ENCODE measurements at regions not wholly inside any gene's neighbourhood (a gene's known extent, or its start where the extent isn't known, plus 50 kb on each side); places are given as distances from the start of the nearest gene placed in this dataset.
"Not testable (repeated sequence)": the region's sequence is repeated elsewhere in the genome, so short reads cannot be mapped to it uniquely, and the experiment has no call there.

DNA sequence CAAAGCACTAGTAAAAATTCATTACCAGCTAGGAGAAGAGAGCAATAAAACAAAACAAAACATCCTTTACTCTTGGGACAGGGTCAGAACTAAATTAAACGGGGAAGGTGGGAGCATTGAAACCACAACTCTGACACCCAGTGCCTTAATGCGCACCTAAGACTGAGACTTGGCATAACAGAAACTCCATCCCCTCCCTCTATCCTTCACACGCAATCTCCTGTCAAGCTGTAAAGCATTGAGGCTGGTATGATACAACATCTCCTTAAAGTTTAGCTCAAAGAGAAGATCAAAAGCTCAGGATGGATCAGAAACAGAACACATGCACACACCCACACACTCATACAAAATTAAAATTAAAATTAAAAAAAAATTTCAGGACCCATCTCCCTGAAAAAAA lies 951.3 kb downstream of the STIM2 start:
- no peak overlapping the region for H3K4me3 ChIP-seq (ENCODE audit: low read depth, low read length)
- CTCF ChIA-PET = no interaction called here
- POLR2A ChIA-PET = no interaction called here

GRCh38 chr4:27813226-27813625 lies 952.6 kb downstream of the STIM2 start:
- H3K4me3 ChIP-seq (ENCODE audit: low read depth, low read length); POLR2A ChIA-PET; CTCF ChIA-PET; DNase-seq (ENCODE audit: low read depth, low spot score): not testable (repeated sequence)

More for the DNA sequence above, 951.3 kb downstream of the STIM2 start:
- TF ChIP-seq CTCF (IDR thresholded peaks at IDR 0.05; ENCODE audit: insufficient read depth, low read length, missing control alignments) = no peak
- no peak for DNase-seq (ENCODE audit: low read depth, low spot score)

DNA sequence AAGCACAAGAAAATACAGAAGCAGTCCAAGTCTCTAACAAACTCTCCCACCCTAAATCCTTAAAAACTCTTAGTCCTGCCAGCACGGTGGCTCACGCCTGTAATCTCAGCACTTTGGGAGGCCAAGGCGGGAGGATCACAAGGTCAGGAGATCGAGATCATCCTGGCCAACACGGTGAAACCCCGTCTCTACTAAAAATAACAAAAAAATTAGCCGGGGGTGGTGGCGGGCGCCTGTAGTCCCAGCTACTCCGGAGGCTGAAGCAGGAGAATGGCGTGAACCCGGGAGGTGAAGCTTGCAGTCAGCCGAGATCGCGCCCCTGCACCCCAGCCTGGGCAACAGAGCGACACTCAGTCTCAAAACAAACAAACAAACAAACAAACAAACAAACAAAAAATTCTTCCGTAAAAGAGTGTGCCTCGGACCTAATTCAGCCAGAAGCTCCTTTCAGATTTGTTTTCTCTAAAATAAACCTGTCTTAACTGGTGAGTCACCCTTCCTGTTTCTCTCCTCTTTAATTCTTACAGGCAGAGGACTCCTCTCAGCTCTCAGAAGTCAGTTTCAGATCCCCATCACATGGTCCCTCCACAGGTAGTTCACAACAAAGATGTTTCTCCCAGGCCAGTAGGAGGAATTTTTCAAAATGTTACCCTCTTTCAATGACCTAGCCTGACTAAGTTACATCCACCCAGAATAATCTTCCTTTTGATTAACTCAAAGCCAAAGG lies 953.2 kb downstream of the STIM2 start:
- H3K4me3 ChIP-seq (ENCODE audit: low read depth, low read length); DNase-seq (ENCODE audit: low read depth, low spot score); POLR2A ChIA-PET; CTCF ChIA-PET: not testable (repeated sequence)

DNA sequence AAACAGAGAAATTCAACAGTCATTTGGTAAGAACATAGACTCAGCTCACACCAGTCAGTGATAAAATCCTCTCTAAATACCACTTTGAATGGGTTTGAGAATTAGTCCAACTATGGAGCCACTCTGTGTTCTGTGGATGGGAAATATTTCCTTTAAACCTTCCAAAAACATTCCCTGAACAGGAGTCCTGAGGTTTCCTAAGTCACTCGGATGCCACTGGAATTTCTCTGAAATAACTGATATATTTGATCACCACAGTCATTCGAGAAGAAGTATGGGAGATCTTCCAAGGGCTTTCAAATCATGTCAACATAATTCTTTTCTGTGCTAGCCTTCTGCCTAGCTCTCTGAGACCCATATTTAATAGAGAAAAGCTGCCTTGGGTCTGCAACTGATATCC lies 958.6 kb downstream of the STIM2 start:
- ChIA-PET CTCF (no interaction called here), POLR2A (no interaction called here)
- no peak for TF ChIP-seq CTCF (IDR thresholded peaks at IDR 0.05; ENCODE audit: insufficient read depth, low read length, missing control alignments)
- no peak for DNase-seq (ENCODE audit: low read depth, low spot score)
- H3K4me3 ChIP-seq (ENCODE audit: low read depth, low read length) = no peak overlapping the region

DNA sequence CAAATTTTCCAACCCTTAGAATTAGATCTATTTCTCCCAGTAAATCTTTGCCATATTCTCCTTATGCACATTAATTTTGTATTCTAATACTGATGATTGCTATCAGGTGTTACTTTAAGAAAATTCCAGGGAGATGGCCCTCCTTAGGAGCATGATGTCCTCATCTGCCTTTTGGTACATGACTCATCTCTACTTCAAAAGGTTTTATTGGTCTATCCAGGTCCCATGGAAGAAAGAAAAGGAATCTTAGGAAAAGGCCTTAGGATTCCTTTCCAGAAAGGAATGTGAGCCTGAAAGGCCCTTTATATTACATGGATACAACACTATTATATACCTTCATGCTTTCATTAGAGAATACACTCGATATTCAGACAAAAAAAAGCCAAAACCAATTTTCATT lies 968.2 kb downstream of the STIM2 start:
- DNase-seq (ENCODE audit: low read depth, low spot score) = no peak
- TF ChIP-seq CTCF (IDR thresholded peaks at IDR 0.05; ENCODE audit: insufficient read depth, low read length, missing control alignments) = no peak
- POLR2A ChIA-PET = no interaction called here
- CTCF ChIA-PET = no interaction called here
- no peak overlapping the region for H3K4me3 ChIP-seq (ENCODE audit: low read depth, low read length)

DNA sequence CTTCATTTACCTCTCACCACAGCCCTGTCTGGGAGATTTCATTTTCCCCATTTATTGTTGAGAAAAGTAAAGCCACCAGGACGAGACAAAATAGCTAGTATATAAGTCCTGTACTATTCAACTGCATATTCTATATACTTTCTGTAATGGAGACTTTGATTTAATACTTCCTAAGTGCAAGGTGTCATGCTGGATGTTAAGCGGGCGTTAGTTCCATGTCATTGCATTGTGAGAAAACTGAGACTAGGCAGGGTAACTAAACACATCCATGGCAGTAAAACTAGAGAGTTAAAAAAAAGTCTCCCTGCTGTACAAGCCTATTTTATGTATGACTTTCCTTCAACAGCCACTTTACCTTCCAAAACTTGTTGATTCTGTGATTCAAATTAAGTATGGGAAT lies 969.6 kb downstream of the STIM2 start:
- POLR2A ChIA-PET = no interaction called here
- no peak for TF ChIP-seq CTCF (IDR thresholded peaks at IDR 0.05; ENCODE audit: insufficient read depth, low read length, missing control alignments)
- H3K4me3 ChIP-seq (ENCODE audit: low read depth, low read length) = no peak overlapping the region
- CTCF ChIA-PET = no interaction called here
- DNase-seq (ENCODE audit: low read depth, low spot score) = no peak

DNA sequence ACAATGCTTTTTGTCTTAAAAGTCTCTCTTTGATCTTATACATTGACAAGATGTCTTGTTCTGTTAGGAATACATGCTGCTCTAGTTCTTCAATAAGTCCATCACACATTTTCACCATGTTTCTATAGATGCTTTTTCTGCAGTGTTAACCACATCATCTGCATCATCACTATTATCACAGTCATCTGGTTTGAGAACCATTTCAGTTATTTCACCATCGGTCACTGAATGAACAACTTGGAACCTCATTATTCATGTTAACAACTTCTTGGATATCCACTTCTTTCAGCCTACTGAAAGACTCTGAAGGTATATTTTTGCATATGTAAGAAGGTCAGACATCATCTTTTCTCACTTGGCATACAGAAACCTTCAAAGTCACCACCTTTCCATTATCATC lies 975.2 kb downstream of the STIM2 start:
- no peak for TF ChIP-seq CTCF (IDR thresholded peaks at IDR 0.05; ENCODE audit: insufficient read depth, low read length, missing control alignments)
- H3K4me3 ChIP-seq (ENCODE audit: low read depth, low read length) = no peak overlapping the region
- DNase-seq (ENCODE audit: low read depth, low spot score) = no peak
- ChIA-PET CTCF (no interaction called here), POLR2A (no interaction called here)
